Stomach (tissue), 8 donors: ENCODE measurements at regions not wholly inside any gene's neighbourhood (a gene's known extent, or its start where the extent isn't known, plus 50 kb on each side); places are given as distances from the start of the nearest gene placed in this dataset.

Source experiments
- DNase-seq, 2 donors: peaks; one replicate each; pipeline versions ENCODE4 v3.0.0 to v3.0.0-alpha.2; 2013 to 2019
- H3K27ac ChIP-seq, 5 donors: fragments of 200-600 bp in 4 of 5; sonication (generic) in 4 of 5; one replicate each; pipeline ENCODE4 v1.5.1; 2013 to 2019; ENCODE audit warnings: mild to moderate bottlenecking in 1 of 5, moderate library complexity in 1 of 5
- H3K27me3 ChIP-seq, 3 donors: fragments of 200-600 bp; sonication (generic); one replicate each; pipeline ENCODE4 v1.5.1; 2017 to 2019; ENCODE audit warnings: mixed run types in 1 of 3
- H3K36me3 ChIP-seq, 4 donors: fragments of 200-600 bp; sonication (generic); 1 replicate in 3 of 4; 2 replicates in 1 of 4; pipeline ENCODE4 v1.5.1; 2016 to 2019
- H3K4me1 ChIP-seq, 4 donors: fragments of 200-600 bp; sonication (generic); one replicate each; pipeline ENCODE4 v1.5.1; 2016 to 2019
- H3K4me3 ChIP-seq, 4 donors: fragments of 200-600 bp; sonication (generic) in 3 of 4; one replicate each; pipeline ENCODE4 v1.5.1; 2016 to 2019; ENCODE audit warnings: mild to moderate bottlenecking in 1 of 4
- H3K9me3 ChIP-seq, 4 donors: fragments of 200-600 bp; sonication (generic); one replicate each; pipeline ENCODE4 v1.5.1; 2016 to 2019
- CTCF ChIP-seq, 7 experiments: fragments of 450-650 bp in 4 of 7; fragments of 200-600 bp in 3 of 7; sonication (generic) in 3 of 7; IDR thresholded peaks; one replicate each; pipeline ENCODE4 v1.5.1; 2016 to 2019; ENCODE audit warnings: antibody characterized with exemption in 7 of 7, control low read depth in 2 of 7, mild to moderate bottlenecking in 1 of 7
- EP300 ChIP-seq: sonication (generic); formaldehyde crosslinking; IDR thresholded peaks from one replicate; pipeline ENCODE4 v1.6.1; 2017; ENCODE audit warnings: antibody characterized with exemption
- POLR2A ChIP-seq, 4 donors: fragments of 450-650 bp; IDR thresholded peaks; one replicate each; pipeline ENCODE4 v1.6.1; 2016; ENCODE audit warnings: antibody characterized with exemption in 4 of 4, control low read depth in 2 of 4, mild to moderate bottlenecking in 1 of 4, moderate library complexity in 1 of 4
- POLR2AphosphoS5 ChIP-seq, 3 donors: sonication (generic); formaldehyde crosslinking; IDR thresholded peaks; one replicate each; pipeline ENCODE4 v1.6.1; 2016; ENCODE audit warnings: antibody characterized with exemption in 3 of 3
- WGBS, 5 donors: extraction: QIAGEN DNeasy Blood & Tissue Kit in 3 of 5; methylation state at CpG; one replicate each; pipeline versions ENCODE4 v1.1.5 to v1.1.7; 2013 to 2018; 5-methylcytosine and 5-hydroxymethylcytosine counted together
- intact Hi-C: fragments of 100-400 bp; cut with DNase I; formaldehyde crosslinking; loops from one replicate; pipeline ENCODE4 v1.15.1; 2023; ENCODE audit warnings: low total_unique reads
- donor health status: healthy with polysubstance abuse.
- donor health status: Bipolar disorder and iron deficiency.
- donor health status: healthy.

DNA sequence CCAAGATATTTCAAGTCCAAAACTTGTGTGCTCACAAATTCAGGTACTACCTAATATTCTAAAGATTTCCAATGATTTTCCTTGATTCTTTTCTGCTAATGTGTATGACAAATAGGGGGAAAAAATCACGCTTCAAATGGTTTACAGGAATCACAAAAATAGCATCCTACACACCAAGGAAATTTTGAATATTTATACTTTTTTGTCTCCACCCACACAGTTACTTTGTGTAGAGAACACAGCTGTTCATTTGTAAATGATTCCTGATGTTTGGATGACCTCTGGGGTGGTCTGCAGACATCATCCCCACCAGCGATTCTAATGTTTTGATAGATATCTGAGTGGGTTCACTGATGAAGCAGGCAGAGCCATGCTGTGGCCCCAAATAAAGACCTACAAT, 260.6 kb upstream of the NCKAP5 start:
- WGBS, 5 donors: 37 to 65% (median 55%) methylated on average over 2 of the region's 2 CpGs

DNA sequence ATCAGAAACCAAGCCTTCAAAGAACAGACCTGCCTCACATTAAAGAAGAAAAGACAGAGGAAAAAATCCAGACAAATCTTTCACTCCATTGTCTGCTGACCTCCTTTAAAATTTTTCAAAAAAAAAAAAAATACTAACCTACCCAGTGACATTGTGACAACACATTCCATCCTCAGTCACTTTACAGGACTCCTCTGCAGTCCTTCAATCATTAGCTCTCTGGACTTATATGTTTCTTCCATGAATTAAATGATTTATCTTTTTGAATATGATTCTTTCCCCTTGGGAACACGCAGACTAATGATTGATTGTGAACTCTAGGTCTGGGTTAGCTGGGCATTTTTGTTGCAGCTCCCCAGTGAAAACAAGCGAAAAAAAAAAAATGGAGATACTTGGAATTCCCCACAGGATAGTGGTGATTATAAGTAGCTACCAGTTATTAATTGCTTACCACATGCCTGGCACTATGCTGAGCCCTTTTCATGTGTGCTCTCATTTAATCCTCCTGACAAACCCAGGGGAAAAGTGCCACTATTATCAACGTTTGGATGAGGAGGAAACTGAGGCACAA, 261.3 kb upstream of the NCKAP5 start:
- Histone ChIP-seq H3K27me3 (no peaks in the 10 kb centered on the region), H3K36me3 (no peaks in the 10 kb centered on the region), H3K4me1 (no peaks in the 10 kb centered on the region), H3K9me3 (peaks cover 0 to 4% (median 0%) of the 10 kb centered on the region in 4 donors), H3K4me3 (no peak overlapping the region), H3K27ac (no peak overlapping the region)
- TF ChIP-seq POLR2A (IDR thresholded peaks at IDR 0.05) (no peak), EP300 (no peak), CTCF (IDR thresholded peaks at IDR 0.05) (no peak), POLR2AphosphoS5 (IDR thresholded peaks at IDR 0.05) (no peak)
- 29 to 67% (median 48%) methylated on average over 3 of the region's 3 CpGs for WGBS, 5 donors
- no peak for DNase-seq
- intact Hi-C loops: no loop called here

More for the DNA sequence above, 260.6 kb upstream of the NCKAP5 start:
- Histone ChIP-seq H3K36me3 (no peaks in the 10 kb centered on the region), H3K4me3 (no peak overlapping the region), H3K27me3 (no peaks in the 10 kb centered on the region), H3K4me1 (no peaks in the 10 kb centered on the region), H3K27ac (no peak overlapping the region), H3K9me3 (peaks cover 0 to 4% (median 0%) of the 10 kb centered on the region in 4 donors)
- intact Hi-C loops: no loop called here
- TF ChIP-seq CTCF (IDR thresholded peaks at IDR 0.05) (no peak), EP300 (no peak), POLR2A (IDR thresholded peaks at IDR 0.05) (no peak), POLR2AphosphoS5 (IDR thresholded peaks at IDR 0.05) (no peak)
- no peak for DNase-seq

- no peak overlapping the region for H3K4me3 ChIP-seq
- WGBS, 5 donors: 60 to 97% (median 86%) methylated on average over 1 of the region's 1 CpG
- peaks cover 0 to 4% (median 2%) of the 10 kb centered on the region in 4 donors for H3K9me3 ChIP-seq
- intact Hi-C loops: no loop called here
- TF ChIP-seq CTCF (IDR thresholded peaks at IDR 0.05) (no peak), EP300 (no peak), POLR2AphosphoS5 (IDR thresholded peaks at IDR 0.05) (no peak), POLR2A (IDR thresholded peaks at IDR 0.05) (no peak)
- no peak overlapping the region for H3K27ac ChIP-seq
- no peak for DNase-seq
- H3K4me1 ChIP-seq: no peaks in the 10 kb centered on the region
- no peaks in the 10 kb centered on the region for H3K36me3 ChIP-seq
- H3K27me3 ChIP-seq: no peaks in the 10 kb centered on the region
Measured at GRCh38 chr2:133833746-133834145, 265.5 kb upstream of the NCKAP5 start.

DNA sequence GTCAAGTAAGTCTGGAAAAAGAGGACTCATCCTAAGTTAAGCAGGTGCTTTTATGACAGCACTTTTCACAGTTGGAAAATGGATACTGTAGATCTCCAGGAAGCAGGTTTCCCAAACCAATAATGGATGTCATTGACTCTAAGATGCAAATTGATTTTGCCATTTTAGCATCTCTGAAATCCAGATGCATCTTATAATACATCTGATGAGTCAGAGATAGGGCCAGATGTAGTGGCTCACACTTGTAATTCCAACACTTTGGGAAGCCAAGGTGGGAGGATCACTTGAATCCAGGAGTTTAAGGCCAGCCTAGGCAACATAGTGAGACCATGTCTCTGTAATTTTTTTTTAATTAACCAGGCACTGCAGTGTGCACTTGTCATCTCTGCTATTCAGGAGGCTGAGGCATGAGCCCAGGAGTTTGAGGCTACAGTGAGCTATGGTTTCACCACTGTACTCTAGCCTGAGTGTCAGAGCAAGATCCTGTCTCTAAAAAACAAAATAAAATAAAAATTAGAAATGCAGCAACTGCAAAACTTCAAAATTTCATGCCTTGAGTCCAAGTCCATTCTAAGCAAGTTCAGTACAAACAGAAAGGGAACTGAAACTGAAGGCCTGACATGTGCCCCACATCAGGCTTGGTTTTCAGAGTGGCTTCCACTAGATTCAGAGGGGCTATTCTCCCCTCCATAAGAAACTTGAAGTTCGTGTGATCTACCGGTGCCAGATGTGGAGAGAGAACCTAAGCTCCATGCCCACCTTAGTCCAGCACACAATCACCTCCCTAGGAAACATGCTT, 267.8 kb upstream of the NCKAP5 start:
- H3K9me3 ChIP-seq: peaks cover 0 to 4% (median 2%) of the 10 kb centered on the region in 4 donors
- intact Hi-C loops: no loop called here
- H3K4me3 ChIP-seq: no peak overlapping the region
- 42 to 94% (median 87%) methylated on average over 2 of the region's 2 CpGs for WGBS, 5 donors
- no peaks in the 10 kb centered on the region for H3K36me3 ChIP-seq
- no peaks in the 10 kb centered on the region for H3K4me1 ChIP-seq
- no peak overlapping the region for H3K27ac ChIP-seq
- no peak for TF ChIP-seq EP300
- no peak for TF ChIP-seq POLR2A (IDR thresholded peaks at IDR 0.05)
- TF ChIP-seq CTCF (IDR thresholded peaks at IDR 0.05): no peak
- no peak for TF ChIP-seq POLR2AphosphoS5 (IDR thresholded peaks at IDR 0.05)
- no peak for DNase-seq
- no peaks in the 10 kb centered on the region for H3K27me3 ChIP-seq
